HepG2 (cell line): ENCODE measurements at regions not wholly inside any gene's neighbourhood (a gene's known extent, or its start where the extent isn't known, plus 50 kb on each side); places are given as distances from the start of the nearest gene placed in this dataset.

Experiments
- ATAC-seq: fragments of 200-7000 bp; cut with Tn5 transposase; 3 replicates; pipeline ENCODE4 v1.9.1; 2020; ENCODE audit warnings: mild to moderate bottlenecking, moderate library complexity
- BruUV-seq: library from RNA; stranded (reverse); fragments of 400-500 nt; replicated peaks from 2 replicates; lab custom pipeline; 2021; lab: Mats Ljungman, UMichigan
- CTCF ChIA-PET: fragments of 300-600 bp; formaldehyde crosslinking; extraction: SDS; loops from one replicate; lab custom pipeline; 2021; ENCODE audit warnings: low total read pairs, inconsistent platforms, low intra/inter-chr PET ratio; lab: Yijun Ruan, JAX
- POLR2A ChIA-PET: fragments of 350-600 bp; sonication (Branson Sonifier 250); formaldehyde crosslinking; loops from one replicate; lab custom pipeline; 2020; ENCODE audit warnings: antibody characterized with exemption, inconsistent platforms; lab: Yijun Ruan, JAX
- DNase-seq: peaks from one replicate; pipeline ENCODE4 v3.0.0-alpha.2; 2015; ENCODE audit warnings: low spot score
- FAIRE-seq: peaks from 3 replicates; lab custom pipeline; 2011; peaks lifted over from hg19 to GRCh38; lab: Jason Lieb, UNC
- H2AFZ ChIP-seq: one replicate; pipeline ENCODE4 v1.6.1; 2011; ENCODE audit warnings: low read length, inconsistent platforms
- H3K27ac ChIP-seq: fragments of 300-600 bp; 3 replicates; pipeline ENCODE4 v1.8.0; 2011; ENCODE audit warnings: mixed run types, mild to moderate bottlenecking, mixed read lengths, low read length, inconsistent platforms; ENCODE audit not compliant: insufficient read depth; ENCODE audit errors: extremely low read length
- H3K27me3 ChIP-seq, 2 experiments: fragments of 200-600 bp in 1 of 2; 2 replicates in 1 of 2; 3 replicates in 1 of 2; pipeline versions ENCODE4 v1.6.0 to v1.8.0; 2011; ENCODE audit warnings: low read length in 2 of 2, mild to moderate bottlenecking in 2 of 2, moderate library complexity in 2 of 2, inconsistent platforms in 1 of 2; ENCODE audit not compliant: insufficient read depth in 2 of 2, control insufficient read depth in 1 of 2
- H3K36me3 ChIP-seq, 2 experiments: fragments of 200-600 bp in 1 of 2; replicated peaks in 1 of 2; 2 replicates in 1 of 2; 3 replicates in 1 of 2; pipeline versions ENCODE4 v1.5.1 to v1.8.0; 2011; ENCODE audit warnings: low read length in 2 of 2, inconsistent platforms in 1 of 2; ENCODE audit not compliant: insufficient read depth in 2 of 2, control insufficient read depth in 1 of 2
- H3K4me1 ChIP-seq: 2 replicates; pipeline ENCODE4 v1.5.1; 2012; ENCODE audit warnings: low read length, inconsistent platforms; ENCODE audit not compliant: insufficient read depth
- H3K4me2 ChIP-seq: 2 replicates; pipeline ENCODE4 v1.6.0; 2011; ENCODE audit warnings: low read depth, low read length, inconsistent platforms
- H3K4me3 ChIP-seq, 3 experiments: fragments of 200-600 bp in 1 of 3; sonication (generic), shearing (Covaris generic) in 1 of 3; replicated peaks in 1 of 3; 2 replicates each; pipeline ENCODE4 v1.5.1; 2011 to 2016; ENCODE audit warnings: low read length in 3 of 3, inconsistent platforms in 2 of 3, low read depth in 2 of 3, mild to moderate bottlenecking in 2 of 3, control low read depth in 1 of 3, mixed read lengths in 1 of 3; ENCODE audit not compliant: insufficient read depth in 1 of 3
- H3K79me2 ChIP-seq: one replicate; pipeline ENCODE4 v1.6.1; 2011; ENCODE audit warnings: low read length, inconsistent platforms; ENCODE audit not compliant: insufficient read depth
- H3K9ac ChIP-seq: 2 replicates; pipeline ENCODE4 v1.6.0; 2011; ENCODE audit warnings: mild to moderate bottlenecking, low read depth, low read length, inconsistent platforms; ENCODE audit not compliant: insufficient read depth
- H3K9me3 ChIP-seq: 2 replicates; pipeline ENCODE4 v1.5.1; 2012; ENCODE audit warnings: mild to moderate bottlenecking, low read length
- H4K20me1 ChIP-seq: 2 replicates; pipeline ENCODE4 v1.6.0; 2011; ENCODE audit warnings: inconsistent platforms, mild to moderate bottlenecking, low read length, moderate library complexity; ENCODE audit not compliant: insufficient read depth
- CENPX ChIP-seq: sonication (generic); formaldehyde crosslinking; IDR thresholded peaks from 2 replicates; pipeline ENCODE4 v1.9.0; 2021; ENCODE audit warnings: mild to moderate bottlenecking, missing genetic modification reagents, moderate library complexity
- FOXM1 ChIP-seq: sonication (generic); formaldehyde crosslinking; IDR thresholded peaks from 2 replicates; pipeline ENCODE4 v1.5.0; 2020; ENCODE audit warnings: missing genetic modification reagents
- GATAD2A ChIP-seq: IDR thresholded peaks from 2 replicates; pipeline ENCODE4 v1.6.1; 2016
- IRF1 ChIP-seq: sonication (generic); formaldehyde crosslinking; IDR thresholded peaks from 2 replicates; pipeline ENCODE4 v1.4.0; 2020; ENCODE audit warnings: low read depth, mild to moderate bottlenecking, missing genetic modification reagents
- MAFG ChIP-seq: sonication (generic); formaldehyde crosslinking; IDR thresholded peaks from 2 replicates; pipeline ENCODE4 v1.5.1; 2020; ENCODE audit warnings: mild to moderate bottlenecking, missing genetic modification reagents
- MYPOP ChIP-seq: sonication (generic); formaldehyde crosslinking; IDR thresholded peaks from 2 replicates; pipeline ENCODE4 v1.8.1; 2023; ENCODE audit warnings: mild to moderate bottlenecking, moderate library complexity, missing genetic modification reagents
- NFE2L1 ChIP-seq: sonication (generic); formaldehyde crosslinking; IDR thresholded peaks from 2 replicates; pipeline ENCODE4 v1.4.0; 2020; ENCODE audit warnings: missing genetic modification reagents, mild to moderate bottlenecking, borderline replicate concordance
- RBM39 ChIP-seq: fragments of 200-400 bp; formaldehyde crosslinking; IDR thresholded peaks from one replicate; pipeline ENCODE4 v1.6.1; 2018; ENCODE audit warnings: antibody characterized with exemption, mild to moderate bottlenecking, low read depth, low read length; ENCODE audit not compliant: poor library complexity, severe bottlenecking
- SMC3 ChIP-seq: IDR thresholded peaks from 2 replicates; pipeline ENCODE4 v1.6.1; 2011; ENCODE audit warnings: low read length, improper control_type of control experiment
- SRY ChIP-seq: sonication (generic); formaldehyde crosslinking; IDR thresholded peaks from 2 replicates; pipeline ENCODE4 v1.8.0; 2022; ENCODE audit warnings: mild to moderate bottlenecking, missing genetic modification reagents
- ZNF605 ChIP-seq: sonication (generic); formaldehyde crosslinking; IDR thresholded peaks from 2 replicates; pipeline ENCODE4 v1.8.0; 2022; ENCODE audit warnings: mild to moderate bottlenecking, missing genetic modification reagents
- ZSCAN12 ChIP-seq: sonication (generic); formaldehyde crosslinking; IDR thresholded peaks from 2 replicates; pipeline ENCODE4 v1.9.0; 2021; ENCODE audit warnings: mild to moderate bottlenecking, missing genetic modification reagents
- in situ Hi-C: cut with HindIII; loops from 2 replicates; pipeline ENCODE4 v1.10.0; 2017; ENCODE audit warnings: low pct_unique_long_range_greater_than_20kb; ENCODE audit not compliant: extremely low pct_ligation_motif_present
- intact Hi-C: fragments of 100-400 bp; cut with micrococcal nuclease; formaldehyde crosslinking; loops from one replicate; pipeline ENCODE4 v1.10.0; 2022; ENCODE audit not compliant: unreplicated experiment
- TF ChIP-seq, protein P1 (sequence below): sonication (generic); formaldehyde crosslinking; IDR thresholded peaks from 2 replicates; pipeline ENCODE4 v1.8.1; 2023; ENCODE audit warnings: mild to moderate bottlenecking, inconsistent platforms, moderate library complexity, missing genetic modification reagents, borderline replicate concordance
- TF ChIP-seq, protein P2 (sequence below): sonication (generic); formaldehyde crosslinking; IDR thresholded peaks from 2 replicates; pipeline ENCODE4 v1.4.0; 2020; ENCODE audit warnings: missing genetic modification reagents, mild to moderate bottlenecking, borderline replicate concordance
- TF ChIP-seq, protein P3 (sequence below): sonication (generic); IDR thresholded peaks from 2 replicates; pipeline ENCODE4 v1.6.1; 2016; ENCODE audit warnings: low read depth, borderline replicate concordance
- TF ChIP-seq, protein P4 (sequence below): sonication (generic); formaldehyde crosslinking; conservative IDR thresholded peaks from 2 replicates; pipeline ENCODE4 v1.4.0; 2020; ENCODE audit warnings: missing genetic modification reagents

- ATAC-seq (no peak), FAIRE-seq (no peak), DNase-seq (no peak)
- in situ Hi-C loops, result no loop called here
- Histone ChIP-seq H4K20me1 (no peaks in the 10 kb centered on the region), H3K4me3 (no peak overlapping the region), H3K79me2 (no peaks in the 10 kb centered on the region), H3K4me1 (no peaks in the 10 kb centered on the region), H3K36me3 (no peaks in the 10 kb centered on the region), H3K9ac (no peak overlapping the region)
- CTCF ChIA-PET, result no interaction called here
- TF ChIP-seq, protein P1, sequence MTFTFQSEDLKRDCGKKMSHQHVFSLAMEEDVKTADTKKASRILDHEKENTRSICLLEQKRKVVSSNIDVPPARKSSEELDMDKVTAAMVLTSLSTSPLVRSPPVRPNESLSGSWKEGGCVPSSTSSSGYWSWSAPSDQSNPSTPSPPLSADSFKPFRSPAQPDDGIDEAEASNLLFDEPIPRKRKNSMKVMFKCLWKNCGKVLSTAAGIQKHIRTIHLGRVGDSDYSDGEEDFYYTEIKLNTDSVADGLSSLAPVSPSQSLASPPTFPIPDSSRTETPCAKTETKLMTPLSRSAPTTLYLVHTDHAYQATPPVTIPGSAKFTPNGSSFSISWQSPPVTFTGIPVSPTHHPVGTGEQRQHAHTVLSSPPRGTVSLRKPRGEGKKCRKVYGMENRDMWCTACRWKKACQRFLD (CRISPR knock-in tag), result no peak
- TF ChIP-seq, protein P2, sequence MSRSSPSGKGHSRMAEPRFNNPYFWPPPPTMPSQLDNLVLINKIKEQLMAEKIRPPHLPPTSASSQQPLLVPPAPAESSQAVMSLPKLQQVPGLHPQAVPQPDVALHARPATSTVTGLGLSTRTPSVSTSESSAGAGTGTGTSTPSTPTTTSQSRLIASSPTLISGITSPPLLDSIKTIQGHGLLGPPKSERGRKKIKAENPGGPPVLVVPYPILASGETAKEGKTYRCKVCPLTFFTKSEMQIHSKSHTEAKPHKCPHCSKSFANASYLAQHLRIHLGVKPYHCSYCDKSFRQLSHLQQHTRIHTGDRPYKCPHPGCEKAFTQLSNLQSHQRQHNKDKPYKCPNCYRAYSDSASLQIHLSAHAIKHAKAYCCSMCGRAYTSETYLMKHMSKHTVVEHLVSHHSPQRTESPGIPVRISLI (CRISPR knock-in tag), result no peak
- TF ChIP-seq GATAD2A, result no peak
- no peak for TF ChIP-seq IRF1 (CRISPR knock-in tag)
- no peak for TF ChIP-seq SRY (CRISPR knock-in tag)
- no peak for TF ChIP-seq ZNF605 (CRISPR knock-in tag)
- TF ChIP-seq ZSCAN12 (CRISPR knock-in tag), result no peak
- TF ChIP-seq MAFG, result no peak
- TF ChIP-seq FOXM1 (CRISPR knock-in tag), result no peak
- no peak for TF ChIP-seq SMC3
- TF ChIP-seq, protein P3, sequence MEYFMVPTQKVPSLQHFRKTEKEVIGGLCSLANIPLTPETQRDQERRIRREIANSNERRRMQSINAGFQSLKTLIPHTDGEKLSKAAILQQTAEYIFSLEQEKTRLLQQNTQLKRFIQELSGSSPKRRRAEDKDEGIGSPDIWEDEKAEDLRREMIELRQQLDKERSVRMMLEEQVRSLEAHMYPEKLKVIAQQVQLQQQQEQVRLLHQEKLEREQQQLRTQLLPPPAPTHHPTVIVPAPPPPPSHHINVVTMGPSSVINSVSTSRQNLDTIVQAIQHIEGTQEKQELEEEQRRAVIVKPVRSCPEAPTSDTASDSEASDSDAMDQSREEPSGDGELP, result no peak
- TF ChIP-seq NFE2L1 (CRISPR knock-in tag), result no peak
- no peak for TF ChIP-seq CENPX (CRISPR knock-in tag)
- TF ChIP-seq RBM39, result no peak
- TF ChIP-seq MYPOP (CRISPR knock-in tag), result no peak
- TF ChIP-seq, protein P4, sequence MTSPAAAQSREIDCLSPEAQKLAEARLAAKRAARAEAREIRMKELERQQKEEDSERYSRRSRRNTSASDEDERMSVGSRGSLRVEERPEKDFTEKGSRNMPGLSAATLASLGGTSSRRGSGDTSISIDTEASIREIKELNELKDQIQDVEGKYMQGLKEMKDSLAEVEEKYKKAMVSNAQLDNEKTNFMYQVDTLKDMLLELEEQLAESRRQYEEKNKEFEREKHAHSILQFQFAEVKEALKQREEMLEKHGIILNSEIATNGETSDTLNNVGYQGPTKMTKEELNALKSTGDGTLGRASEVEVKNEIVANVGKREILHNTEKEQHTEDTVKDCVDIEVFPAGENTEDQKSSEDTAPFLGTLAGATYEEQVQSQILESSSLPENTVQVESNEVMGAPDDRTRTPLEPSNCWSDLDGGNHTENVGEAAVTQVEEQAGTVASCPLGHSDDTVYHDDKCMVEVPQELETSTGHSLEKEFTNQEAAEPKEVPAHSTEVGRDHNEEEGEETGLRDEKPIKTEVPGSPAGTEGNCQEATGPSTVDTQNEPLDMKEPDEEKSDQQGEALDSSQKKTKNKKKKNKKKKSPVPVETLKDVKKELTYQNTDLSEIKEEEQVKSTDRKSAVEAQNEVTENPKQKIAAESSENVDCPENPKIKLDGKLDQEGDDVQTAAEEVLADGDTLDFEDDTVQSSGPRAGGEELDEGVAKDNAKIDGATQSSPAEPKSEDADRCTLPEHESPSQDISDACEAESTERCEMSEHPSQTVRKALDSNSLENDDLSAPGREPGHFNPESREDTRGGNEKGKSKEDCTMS (CRISPR knock-in tag), result no peak
- TF ChIP-seq, all 625 proteins: peak for 0
- BruUV-seq, result no TSS peak
- no peak overlapping the region for H3K27ac ChIP-seq
- H3K9me3 ChIP-seq, result no peaks in the 10 kb centered on the region
- no peaks in the 10 kb centered on the region for H3K27me3 ChIP-seq
- POLR2A ChIA-PET, result no interaction called here
- no peak overlapping the region for H3K4me2 ChIP-seq
- intact Hi-C loops, result no loop called here
- H2AFZ ChIP-seq, result no peak overlapping the region
These were observed 285.2 kb upstream of the MME start for GRCh38 chr3:154794814-154795445.
